H1 (cell line): ENCODE measurements at regions not wholly inside any gene's neighbourhood (a gene's known extent, or its start where the extent isn't known, plus 50 kb on each side); places are given as distances from the start of the nearest gene placed in this dataset.

Experiments used
- CTCF ChIA-PET: fragments of 300-600 bp; sonication (Branson Sonifier 250); formaldehyde crosslinking; loops from one replicate; lab custom pipeline; 2021; ENCODE audit not compliant: partially characterized antibody; lab: Charles Lee
- POLR2A ChIA-PET: fragments of 300-600 bp; sonication (Branson Sonifier 250); formaldehyde crosslinking; loops from one replicate; lab custom pipeline; 2021; ENCODE audit warnings: inconsistent platforms; ENCODE audit not compliant: partially characterized antibody; lab: Charles Lee
- DNase-seq, 2 experiments: peaks; one replicate each; pipeline versions ENCODE4 v3.0.0 to v3.0.0-alpha.2; 2010 to 2022; ENCODE audit warnings: low spot score in 2 of 2, low read depth in 1 of 2, mixed read lengths in 1 of 2
- FAIRE-seq: peaks from 2 replicates; lab custom pipeline; 2011; peaks lifted over from hg19 to GRCh38; lab: Jason Lieb, UNC
- H2AFZ ChIP-seq: 2 replicates; pipeline ENCODE4 v1.8.1; 2012; ENCODE audit warnings: low read length, inconsistent platforms
- H2AK5ac ChIP-seq: 2 replicates; pipeline ENCODE4 v1.6.1; 2013; ENCODE audit warnings: low read depth, low read length
- H2BK120ac ChIP-seq: replicated peaks from 2 replicates; pipeline ENCODE3; 2013; ENCODE audit warnings: low read depth, low read length, inconsistent platforms
- H2BK12ac ChIP-seq: 2 replicates; pipeline ENCODE4 v1.6.1; 2013; ENCODE audit warnings: low read depth, low read length
- H2BK15ac ChIP-seq: 2 replicates; pipeline ENCODE4 v1.6.1; 2013; ENCODE audit warnings: low read length
- H2BK20ac ChIP-seq: 2 replicates; pipeline ENCODE4 v1.6.1; 2013; ENCODE audit warnings: low read length
- H2BK5ac ChIP-seq: 2 replicates; pipeline ENCODE4 v1.6.1; 2013; ENCODE audit warnings: low read depth, low read length
- H3K14ac ChIP-seq: 2 replicates; pipeline ENCODE4 v1.6.1; 2013; ENCODE audit warnings: inconsistent platforms; ENCODE audit not compliant: insufficient read length
- H3K18ac ChIP-seq: 2 replicates; pipeline ENCODE4 v1.6.1; 2013; ENCODE audit warnings: low read length; ENCODE audit errors: extremely low read depth
- H3K23ac ChIP-seq: 2 replicates; pipeline ENCODE4 v1.6.1; 2013; ENCODE audit warnings: inconsistent platforms; ENCODE audit not compliant: insufficient read length
- H3K23me2 ChIP-seq: 2 replicates; pipeline ENCODE4 v1.6.1; 2013; ENCODE audit warnings: low read depth, low read length
- H3K27ac ChIP-seq: 2 replicates; pipeline ENCODE4 v1.6.1; 2011; ENCODE audit warnings: low read depth, low read length, inconsistent platforms
- H3K27me3 ChIP-seq, 4 experiments: replicated peaks in 1 of 4; 1 replicate in 1 of 4; 2 replicates in 3 of 4; pipeline versions ENCODE4 v1.6.1 to v1.8.1; 2011 to 2013; ENCODE audit warnings: low read length in 3 of 4, mild to moderate bottlenecking in 3 of 4, inconsistent platforms in 2 of 4, mixed read lengths in 2 of 4, moderate library complexity in 1 of 4; ENCODE audit not compliant: control insufficient read depth in 3 of 4, insufficient read depth in 3 of 4; ENCODE audit errors: extremely low read depth in 1 of 4
- H3K36me3 ChIP-seq, 4 experiments: 2 replicates each; pipeline versions ENCODE4 v1.6.1 to v1.8.1; 2011 to 2013; ENCODE audit warnings: mild to moderate bottlenecking in 4 of 4, low read length in 3 of 4, moderate library complexity in 2 of 4, control low read depth in 1 of 4, inconsistent platforms in 1 of 4; ENCODE audit not compliant: insufficient read depth in 4 of 4, control insufficient read depth in 2 of 4
- H3K4ac ChIP-seq: replicated peaks from 2 replicates; pipeline ENCODE3; 2013; ENCODE audit warnings: low read length, low read depth, mixed read lengths, inconsistent platforms; ENCODE audit not compliant: insufficient read length
- H3K4me1 ChIP-seq, 4 experiments: replicated peaks in 1 of 4; 1 replicate in 1 of 4; 2 replicates in 3 of 4; pipeline versions ENCODE4 v1.6.1 to v1.8.1; 2011 to 2013; ENCODE audit warnings: low read length in 3 of 4, inconsistent platforms in 2 of 4, mixed read lengths in 1 of 4; ENCODE audit not compliant: insufficient read depth in 4 of 4, control insufficient read depth in 3 of 4
- H3K4me2 ChIP-seq, 2 experiments: 2 replicates each; pipeline versions ENCODE4 v1.6.1 to v1.8.1; 2011 to 2013; ENCODE audit warnings: low read depth in 2 of 2, low read length in 2 of 2, control low read depth in 1 of 2, inconsistent platforms in 1 of 2, mild to moderate bottlenecking in 1 of 2; ENCODE audit not compliant: insufficient read depth in 1 of 2
- H3K4me3 ChIP-seq, 4 experiments: fragments of 200-600, 300-600 bp in 1 of 4; sonication (generic), shearing (Covaris generic), sonication (Bioruptor Twin) in 1 of 4; 2 replicates each; pipeline versions ENCODE4 v1.5.1 to v1.8.1; 2011 to 2016; ENCODE audit warnings: low read length in 4 of 4, low read depth in 3 of 4, control low read depth in 2 of 4, inconsistent platforms in 2 of 4, mild to moderate bottlenecking in 2 of 4, mixed read lengths in 1 of 4, moderate library complexity in 1 of 4; ENCODE audit not compliant: insufficient read depth in 2 of 4; ENCODE audit errors: extremely low read depth in 1 of 4
- H3K56ac ChIP-seq: replicated peaks from 2 replicates; pipeline ENCODE3; 2013; ENCODE audit warnings: low read depth, mild to moderate bottlenecking, mixed read lengths, low read length, inconsistent platforms; ENCODE audit not compliant: insufficient read length
- H3K79me1 ChIP-seq: 2 replicates; pipeline ENCODE4 v1.6.1; 2013; ENCODE audit warnings: low read depth, low read length, control low read depth
- H3K79me2 ChIP-seq, 2 experiments: 2 replicates each; pipeline versions ENCODE4 v1.6.1 to v1.8.1; 2012 to 2013; ENCODE audit warnings: low read length in 2 of 2, mild to moderate bottlenecking in 2 of 2, inconsistent platforms in 1 of 2; ENCODE audit not compliant: insufficient read depth in 2 of 2, control insufficient read depth in 1 of 2
- H3K9ac ChIP-seq, 4 experiments: replicated peaks in 1 of 4; 1 replicate in 1 of 4; 2 replicates in 3 of 4; pipeline versions ENCODE4 v1.6.1 to v1.8.1; 2011 to 2013; ENCODE audit warnings: low read depth in 3 of 4, low read length in 3 of 4, control low read depth in 2 of 4, mild to moderate bottlenecking in 2 of 4, moderate library complexity in 2 of 4, inconsistent platforms in 1 of 4; ENCODE audit errors: extremely low read depth in 1 of 4
- H3K9me3 ChIP-seq, 2 experiments: 2 replicates each; pipeline versions ENCODE4 v1.6.1 to v1.8.1; 2012 to 2013; ENCODE audit warnings: mild to moderate bottlenecking in 2 of 2, moderate library complexity in 2 of 2, control low read depth in 1 of 2, inconsistent platforms in 1 of 2, low read depth in 1 of 2, low read length in 1 of 2, mixed read lengths in 1 of 2; ENCODE audit not compliant: insufficient read depth in 2 of 2
- H4K20me1 ChIP-seq, 2 experiments: replicated peaks in 1 of 2; 2 replicates each; pipeline versions ENCODE3 to v1.8.1; 2011 to 2013; ENCODE audit warnings: inconsistent platforms in 2 of 2, low read length in 2 of 2, mild to moderate bottlenecking in 1 of 2; ENCODE audit not compliant: insufficient read depth in 2 of 2, control insufficient read depth in 1 of 2
- H4K5ac ChIP-seq: 2 replicates; pipeline ENCODE4 v1.6.1; 2013; ENCODE audit warnings: low read length, low read depth, mixed read lengths, inconsistent platforms; ENCODE audit not compliant: insufficient read length
- H4K8ac ChIP-seq: 2 replicates; pipeline ENCODE4 v1.8.0; 2013; ENCODE audit warnings: mild to moderate bottlenecking, moderate library complexity, low read length, inconsistent platforms; ENCODE audit not compliant: insufficient read depth; ENCODE audit errors: extremely low read depth
- H4K91ac ChIP-seq: replicated peaks from 2 replicates; pipeline ENCODE3; 2013; ENCODE audit warnings: low read length, mixed read lengths, inconsistent platforms; ENCODE audit not compliant: insufficient read length
- CBX5 ChIP-seq: fragments of 300-800, 300-1000 bp; sonication (generic); IDR thresholded peaks from 2 replicates; pipeline ENCODE4 v1.7.1; 2016; ENCODE audit warnings: antibody characterized with exemption, low read length, low read depth
- CTBP2 ChIP-seq: IDR thresholded peaks from 2 replicates; pipeline ENCODE4 v1.7.0; 2011; ENCODE audit warnings: borderline replicate concordance, mild to moderate bottlenecking, moderate library complexity, mixed read lengths, low read length; ENCODE audit not compliant: insufficient read depth, insufficient read length
- JUND ChIP-seq: IDR thresholded peaks from 2 replicates; pipeline ENCODE4 v1.6.1; 2011; ENCODE audit warnings: mild to moderate bottlenecking, improper control_type of control experiment, low read length
- KDM5A ChIP-seq: fragments of 200-600 bp; IDR thresholded peaks from 2 replicates; pipeline ENCODE4 v1.7.1; 2012; ENCODE audit warnings: mild to moderate bottlenecking, low read length, inconsistent platforms, mixed read lengths
- NANOG ChIP-seq: IDR thresholded peaks from 2 replicates; pipeline ENCODE4 v1.6.1; 2011; ENCODE audit warnings: low read length, low read depth, mild to moderate bottlenecking, inconsistent platforms; ENCODE audit not compliant: insufficient read depth, poor library complexity, severe bottlenecking
- PHF8 ChIP-seq: fragments of 200-600 bp; sonication (generic); conservative IDR thresholded peaks from 2 replicates; pipeline ENCODE4 v1.7.1; 2012; ENCODE audit warnings: low read depth, mild to moderate bottlenecking, inconsistent platforms, low read length, moderate library complexity
- SIN3A ChIP-seq, 2 experiments: IDR thresholded peaks in 1 of 2; conservative IDR thresholded peaks in 1 of 2; 2 replicates each; pipeline ENCODE4 v1.6.1; 2011 to 2012; ENCODE audit warnings: low read length in 2 of 2, improper control_type of control experiment in 1 of 2, low read depth in 1 of 2, mild to moderate bottlenecking in 1 of 2
- SP1 ChIP-seq: IDR thresholded peaks from 2 replicates; pipeline ENCODE4 v1.6.1; 2011; ENCODE audit warnings: low read depth, low read length
- TAF7 ChIP-seq: optimal IDR thresholded peaks from 2 replicates; pipeline ENCODE3; 2011; ENCODE audit warnings: low read depth, mild to moderate bottlenecking, inconsistent platforms, low read length, moderate library complexity, borderline replicate concordance
- TBP ChIP-seq: IDR thresholded peaks from 2 replicates; pipeline ENCODE4 v1.6.1; 2011; ENCODE audit warnings: low read depth, low read length, improper control_type of control experiment
- WGBS, 2 experiments: shearing (Covaris generic) in 1 of 2; methylation state at CpG; one replicate each; pipeline versions ENCODE4 v1.1.6 to v1.1.7; 2013 to 2015; ENCODE audit warnings: low lambda C conversion rate in 2 of 2, mixed read lengths in 2 of 2, inconsistent platforms in 1 of 2, low coverage in 1 of 2, missing lambda C conversion rate in 1 of 2; ENCODE audit not compliant: insufficient replicate concordance in 2 of 2, insufficient coverage in 1 of 2, insufficient read length in 1 of 2; ENCODE audit errors: extremely low coverage in 1 of 2, missing lambda C conversion rate in 1 of 2; 5-methylcytosine and 5-hydroxymethylcytosine counted together
- TF ChIP-seq, protein P1 (sequence below): IDR thresholded peaks from 2 replicates; pipeline ENCODE4 v1.6.1; 2012; ENCODE audit warnings: low read length, inconsistent platforms

- Histone ChIP-seq H3K27ac (no peak overlapping the region), H3K9me3 (no peaks in the 10 kb centered on the region), H3K27me3 (no peaks in the 10 kb centered on the region), H3K18ac (no peak overlapping the region), H2BK5ac (no peak overlapping the region), H4K91ac (no peak overlapping the region), H2BK120ac (no peak overlapping the region), H3K14ac (no peak overlapping the region), H2AFZ (peak overlapping the region; percentile 98), H2AK5ac (no peak overlapping the region), H3K4me1 (no peaks in the 10 kb centered on the region), H4K8ac (no peak overlapping the region), H3K4ac (no peak overlapping the region), H3K4me3 (no peak overlapping the region), H3K23ac (no peak overlapping the region), H4K20me1 (peaks cover 0 to 2% of the 10 kb centered on the region in 2 experiments), H3K79me2 (no peaks in the 10 kb centered on the region), H2BK20ac (no peak overlapping the region), H3K56ac (no peak overlapping the region), H4K5ac (no peak overlapping the region), H3K79me1 (no peaks in the 10 kb centered on the region), H3K4me2 (no peak overlapping the region), H2BK12ac (no peak overlapping the region), H3K23me2 (peaks cover 7% of the 10 kb centered on the region; the same call in 1 of the 2 replicates), H2BK15ac (no peak overlapping the region), H3K36me3 (no peaks in the 10 kb centered on the region), H3K9ac (no peak overlapping the region)
- ChIA-PET POLR2A (no interaction called here), CTCF (no interaction called here)
- TF ChIP-seq PHF8: no peak
- no peak for TF ChIP-seq CBX5
- TF ChIP-seq KDM5A: no peak
- TF ChIP-seq SIN3A (conservative IDR thresholded peaks at IDR 0.05 in 1 of 2, IDR thresholded peaks at IDR 0.05 in 1 of 2; ENCODE audit: low read depth in 1 of 2, low read length in 2 of 2): no peak
- TF ChIP-seq SP1: no peak
- no peak for TF ChIP-seq TAF7
- TF ChIP-seq, protein P1, sequence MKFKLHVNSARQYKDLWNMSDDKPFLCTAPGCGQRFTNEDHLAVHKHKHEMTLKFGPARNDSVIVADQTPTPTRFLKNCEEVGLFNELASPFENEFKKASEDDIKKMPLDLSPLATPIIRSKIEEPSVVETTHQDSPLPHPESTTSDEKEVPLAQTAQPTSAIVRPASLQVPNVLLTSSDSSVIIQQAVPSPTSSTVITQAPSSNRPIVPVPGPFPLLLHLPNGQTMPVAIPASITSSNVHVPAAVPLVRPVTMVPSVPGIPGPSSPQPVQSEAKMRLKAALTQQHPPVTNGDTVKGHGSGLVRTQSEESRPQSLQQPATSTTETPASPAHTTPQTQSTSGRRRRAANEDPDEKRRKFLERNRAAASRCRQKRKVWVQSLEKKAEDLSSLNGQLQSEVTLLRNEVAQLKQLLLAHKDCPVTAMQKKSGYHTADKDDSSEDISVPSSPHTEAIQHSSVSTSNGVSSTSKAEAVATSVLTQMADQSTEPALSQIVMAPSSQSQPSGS: no peak
- TF ChIP-seq JUND: no peak
- no peak for TF ChIP-seq CTBP2
- no peak for TF ChIP-seq TBP
- no peak for TF ChIP-seq NANOG
- 90% methylated on average over 3 of the region's 3 CpGs; no CpG with 5 or more reads in 1 of the 2 experiments for WGBS, 2 experiments
- DNase-seq (no peak), FAIRE-seq (no peak)
Observed at GRCh38 chr4:179666226-179666625, 2224.0 kb upstream of the AGA start.
